GM21723 (cell line): ENCODE measurements at regions not wholly inside any gene's neighbourhood (a gene's known extent, or its start where the extent isn't known, plus 50 kb on each side); places are given as distances from the start of the nearest gene placed in this dataset.
"Not testable (repeated sequence)": the region's sequence is repeated elsewhere in the genome, so short reads cannot be mapped to it uniquely, and the experiment has no call there.

Experiments used
- ATAC-seq: cut with Tn5 transposase; IDR thresholded peaks from one replicate; pipeline ENCODE4 v1.9.1; 2021; ENCODE audit warnings: mild to moderate bottlenecking, moderate library complexity; ENCODE audit not compliant: unreplicated experiment

DNA sequence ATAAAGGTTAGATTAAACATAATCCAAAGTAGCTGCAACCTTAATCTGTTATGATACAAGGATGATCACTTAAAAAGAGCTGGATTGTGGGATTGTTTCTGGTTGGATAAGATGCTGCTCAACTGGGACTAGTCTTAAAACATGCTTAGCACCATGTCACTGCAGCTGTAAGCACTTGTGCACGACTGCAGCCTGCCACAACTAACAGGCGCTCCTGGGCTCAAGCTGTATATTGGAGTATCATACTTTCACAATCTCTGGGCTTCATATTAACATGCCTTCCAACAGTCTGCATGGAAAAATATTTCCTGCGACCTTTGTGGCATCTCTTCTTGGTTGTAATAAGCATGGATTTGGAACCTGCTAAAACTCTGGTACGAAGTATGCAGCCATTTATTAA, 493.0 kb upstream of the PITX2 start:
- no peak for ATAC-seq

GRCh38 chr4:111120191-111120590, 497.3 kb upstream of the PITX2 start:
- no peak for ATAC-seq

- no peak for ATAC-seq
Observed at GRCh38 chr4:111126340-111126739, 503.5 kb upstream of the PITX2 start.

- ATAC-seq = no peak
Observed at GRCh38 chr4:111127841-111128240, 505.0 kb upstream of the PITX2 start.

DNA sequence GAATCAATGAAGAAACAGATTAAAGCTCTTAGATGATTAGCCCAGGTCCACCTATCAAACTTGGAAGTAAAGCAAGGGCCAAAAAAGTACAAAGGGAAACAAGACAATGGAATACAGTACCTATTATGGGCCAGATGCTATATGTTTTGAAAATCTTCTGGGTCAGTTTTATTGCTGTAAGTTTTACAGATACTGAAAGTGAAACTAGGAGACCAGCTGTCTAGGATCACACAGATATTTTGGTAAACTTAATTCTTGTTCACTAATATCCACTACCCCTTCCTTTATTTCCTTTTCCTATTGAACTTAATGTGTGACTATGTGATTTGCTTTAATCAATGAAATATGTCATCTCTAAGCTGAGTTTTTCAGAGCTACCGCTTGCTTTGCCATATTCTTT, 505.4 kb upstream of the PITX2 start:
- no peak for ATAC-seq

DNA sequence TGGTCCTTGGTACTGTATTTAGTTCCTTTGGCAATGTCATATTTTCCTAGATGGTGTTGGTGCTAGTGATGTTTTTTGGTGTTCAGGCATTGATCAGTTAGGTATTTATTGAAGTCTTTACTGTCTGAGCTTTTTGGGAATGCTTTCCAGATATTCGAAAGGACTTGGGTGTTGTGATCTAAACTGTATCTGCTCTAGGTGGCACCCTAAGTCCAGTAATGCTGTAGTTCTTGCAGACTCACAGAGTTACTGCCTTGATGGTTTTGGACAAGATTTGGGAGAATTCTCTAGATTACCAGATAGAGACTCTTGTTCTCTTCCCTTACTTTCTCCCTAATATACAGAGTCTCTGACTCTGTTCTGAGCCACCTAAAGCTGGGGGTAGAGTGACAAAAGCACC, 513.6 kb upstream of the PITX2 start:
- ATAC-seq = no peak

DNA sequence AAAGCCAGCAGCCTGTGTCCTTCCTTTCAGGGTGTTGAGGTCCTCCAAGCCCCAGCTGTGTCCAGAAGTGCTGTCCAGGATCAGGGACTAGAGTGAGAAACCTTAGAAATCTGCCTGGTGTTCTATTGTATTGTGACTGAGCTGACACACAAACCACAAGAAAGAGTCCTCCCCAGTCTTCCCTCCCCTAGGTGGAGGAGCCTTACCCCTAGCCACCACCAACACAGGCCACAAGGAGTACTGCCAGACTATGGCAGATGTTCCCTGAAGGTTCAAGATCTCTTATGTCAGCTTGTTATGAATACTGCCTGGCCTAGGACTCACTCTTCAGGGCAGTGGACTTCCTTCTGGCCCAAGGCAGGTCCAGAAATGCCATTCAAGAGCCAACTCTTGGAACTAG, 514.1 kb upstream of the PITX2 start:
- no peak for ATAC-seq

GRCh38 chr4:111143510-111143909, 520.6 kb upstream of the PITX2 start:
- ATAC-seq = no peak

GRCh38 chr4:111154934-111155333, 532.1 kb upstream of the PITX2 start:
- ATAC-seq = no peak

- ATAC-seq = not testable (repeated sequence)
Observed at GRCh38 chr4:111164556-111164955, 541.7 kb upstream of the PITX2 start.

DNA sequence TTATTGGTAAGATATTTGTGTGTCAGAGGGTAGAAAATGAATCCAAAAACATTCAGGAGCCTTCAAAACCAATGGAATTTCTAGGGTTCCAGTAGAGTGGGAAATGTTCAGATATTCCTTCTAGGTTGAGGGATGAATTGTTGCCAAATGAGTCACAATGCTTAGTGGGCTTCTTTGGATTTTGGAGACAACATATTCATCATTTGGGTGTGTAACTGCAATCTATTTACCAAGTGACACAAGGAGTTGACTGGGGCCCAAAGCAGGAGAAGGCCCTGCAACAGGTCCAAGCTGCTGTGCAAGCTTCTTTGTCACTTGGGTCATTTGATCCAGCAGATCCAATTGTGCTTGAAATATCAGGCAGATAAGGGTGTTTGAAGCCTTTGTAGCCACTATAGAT, 551.5 kb upstream of the PITX2 start:
- ATAC-seq = no peak

- no peak for ATAC-seq
Observed at GRCh38 chr4:111178231-111178630, 555.4 kb upstream of the PITX2 start.

DNA sequence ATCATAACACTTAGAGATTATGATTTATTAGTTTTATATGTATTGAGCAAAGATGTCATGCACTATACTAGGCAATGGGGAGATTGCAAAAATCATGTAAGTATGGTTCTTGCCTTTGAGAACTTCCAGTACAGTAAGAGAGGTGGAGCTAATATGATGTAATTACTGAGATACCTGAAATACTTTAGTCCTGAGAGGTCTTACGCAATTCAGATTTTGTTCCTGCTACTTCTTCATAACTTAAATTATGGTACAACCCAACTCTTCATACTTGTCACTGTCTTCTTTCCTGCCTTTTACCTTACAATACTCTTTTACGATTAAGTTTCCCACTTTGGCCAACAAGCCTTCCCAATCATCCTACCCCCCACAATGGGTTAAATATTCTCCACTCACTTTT, 564.2 kb upstream of the PITX2 start:
- ATAC-seq = no peak

- no peak for ATAC-seq
Observed at GRCh38 chr4:111198446-111198845, 575.6 kb upstream of the PITX2 start.

GRCh38 chr4:111204797-111205196, 581.9 kb upstream of the PITX2 start:
- no peak for ATAC-seq

- ATAC-seq = no peak
Observed at GRCh38 chr4:111208970-111209369, 586.1 kb upstream of the PITX2 start.

- no peak for ATAC-seq
Observed at GRCh38 chr4:111209706-111210105, 586.8 kb upstream of the PITX2 start.

DNA sequence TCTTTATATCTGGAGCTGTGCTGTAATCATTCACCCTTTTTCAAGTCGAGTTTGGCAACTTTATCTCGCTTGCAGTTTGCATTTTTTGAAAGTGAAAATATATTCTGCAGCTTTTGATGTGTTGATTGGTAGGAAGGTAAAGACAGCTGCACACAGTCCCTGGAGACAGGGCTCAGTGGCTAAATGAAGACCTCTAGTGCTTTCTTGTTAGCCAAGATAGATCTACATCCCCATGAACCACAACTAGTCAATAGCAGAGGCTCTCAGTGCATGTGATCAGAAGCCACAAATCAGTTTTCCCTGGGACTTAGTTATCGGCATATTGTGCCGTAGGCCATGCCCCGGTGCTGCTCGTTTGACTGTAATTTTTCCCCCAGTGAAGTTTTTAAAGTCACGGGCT, 587.7 kb upstream of the PITX2 start:
- ATAC-seq = no peak

DNA sequence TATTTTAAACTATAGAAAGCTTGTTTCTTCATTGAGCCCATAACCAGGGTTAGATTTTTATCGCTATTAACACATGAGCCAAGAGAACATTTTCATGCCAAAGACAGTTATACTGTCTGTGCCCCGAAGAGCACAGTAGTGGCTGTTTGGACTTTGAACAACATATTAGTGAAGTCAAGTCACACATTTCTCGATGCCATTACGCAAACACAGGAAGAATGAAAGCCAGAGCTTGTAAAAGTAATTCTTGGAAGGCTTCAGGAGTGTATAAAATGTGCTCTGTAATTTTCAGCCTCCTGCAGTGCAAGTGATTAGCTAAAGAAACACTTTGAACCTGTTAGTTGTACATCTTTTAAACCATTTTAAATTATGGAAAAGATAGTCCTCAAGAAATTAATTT, 590.7 kb upstream of the PITX2 start:
- ATAC-seq = no peak

- no peak for ATAC-seq
Observed at GRCh38 chr4:111214371-111214770, 591.5 kb upstream of the PITX2 start.

- ATAC-seq = no peak
Observed at GRCh38 chr4:111215755-111216154, 592.9 kb upstream of the PITX2 start.

DNA sequence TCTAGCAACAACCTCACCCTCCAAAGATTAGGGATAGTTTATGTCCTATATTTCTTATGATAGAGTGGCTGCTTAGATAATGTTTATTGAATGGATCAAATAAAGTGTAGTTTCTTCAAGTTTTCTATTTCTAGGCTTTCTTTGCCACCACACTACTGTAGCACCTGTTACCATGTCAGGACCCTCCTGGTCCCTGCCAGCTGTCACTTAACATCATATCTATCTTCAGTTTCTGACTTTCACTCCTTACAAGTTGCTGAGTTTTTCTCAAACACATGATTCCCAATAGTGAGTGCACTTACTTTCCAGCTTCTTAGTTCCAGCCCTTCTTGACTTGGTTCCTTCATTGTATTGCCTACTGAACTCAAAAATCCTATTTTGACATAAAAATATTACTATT, 593.9 kb upstream of the PITX2 start:
- ATAC-seq = no peak

GRCh38 chr4:111221371-111221770, 598.5 kb upstream of the PITX2 start:
- no peak for ATAC-seq

DNA sequence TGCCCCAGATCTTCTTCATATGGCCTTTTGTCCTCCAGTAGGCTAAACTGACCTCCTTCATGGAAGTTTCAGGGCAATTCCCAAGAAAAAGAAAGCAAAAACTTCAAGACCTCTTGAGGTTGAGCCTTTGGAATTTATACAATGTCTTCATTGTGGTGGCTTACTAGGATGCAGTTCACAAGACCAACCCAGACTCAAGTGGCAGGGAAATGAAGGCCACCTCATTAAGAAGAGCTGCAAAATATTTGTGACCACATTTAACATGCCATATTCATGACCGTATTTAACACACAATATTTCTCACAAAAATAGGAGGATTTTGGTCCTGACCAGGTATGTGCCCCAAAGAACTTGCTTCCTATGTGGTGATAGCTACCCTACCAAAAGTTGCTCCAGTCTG, 605.5 kb upstream of the PITX2 start:
- no peak for ATAC-seq
